HG03135 (cell line): ENCODE measurements at regions not wholly inside any gene's neighbourhood (a gene's known extent, or its start where the extent isn't known, plus 50 kb on each side); places are given as distances from the start of the nearest gene placed in this dataset.

Experiments
- ATAC-seq: cut with Tn5 transposase; IDR thresholded peaks from one replicate; pipeline ENCODE4 v1.9.1; 2021; ENCODE audit warnings: mild to moderate bottlenecking, moderate library complexity; ENCODE audit not compliant: unreplicated experiment

DNA sequence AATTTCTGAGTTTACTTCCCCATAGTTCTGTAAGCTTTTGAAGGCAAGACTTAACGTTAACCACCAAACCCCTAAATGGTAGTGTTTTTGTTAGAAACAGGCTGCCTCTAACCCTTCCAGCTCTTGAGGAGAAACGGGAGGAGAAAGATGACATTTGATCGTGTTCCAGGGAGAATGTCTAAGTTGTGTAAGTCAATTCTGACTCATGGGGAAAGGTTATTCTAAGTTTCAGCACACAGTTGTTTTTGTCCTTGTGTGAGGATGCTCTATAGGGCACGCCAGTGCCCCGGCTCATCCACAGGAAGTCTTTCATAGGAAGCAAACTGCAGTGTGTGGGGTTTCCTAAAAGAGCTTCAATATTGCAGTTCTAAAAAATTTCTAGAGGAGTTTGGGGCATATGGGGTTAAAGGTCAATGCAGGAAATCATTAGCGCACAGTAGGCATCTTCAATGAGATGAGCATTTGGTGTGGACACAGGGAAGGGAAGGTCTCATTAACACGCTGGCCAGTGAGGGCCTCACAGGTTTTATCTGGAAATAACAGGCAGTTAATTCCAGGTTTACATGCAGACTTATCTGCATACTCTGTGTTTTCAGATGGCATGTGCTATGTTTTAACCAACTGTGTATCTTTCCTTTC is 638.2 kb upstream of the IGFBP3 start:
- no peak for ATAC-seq

DNA sequence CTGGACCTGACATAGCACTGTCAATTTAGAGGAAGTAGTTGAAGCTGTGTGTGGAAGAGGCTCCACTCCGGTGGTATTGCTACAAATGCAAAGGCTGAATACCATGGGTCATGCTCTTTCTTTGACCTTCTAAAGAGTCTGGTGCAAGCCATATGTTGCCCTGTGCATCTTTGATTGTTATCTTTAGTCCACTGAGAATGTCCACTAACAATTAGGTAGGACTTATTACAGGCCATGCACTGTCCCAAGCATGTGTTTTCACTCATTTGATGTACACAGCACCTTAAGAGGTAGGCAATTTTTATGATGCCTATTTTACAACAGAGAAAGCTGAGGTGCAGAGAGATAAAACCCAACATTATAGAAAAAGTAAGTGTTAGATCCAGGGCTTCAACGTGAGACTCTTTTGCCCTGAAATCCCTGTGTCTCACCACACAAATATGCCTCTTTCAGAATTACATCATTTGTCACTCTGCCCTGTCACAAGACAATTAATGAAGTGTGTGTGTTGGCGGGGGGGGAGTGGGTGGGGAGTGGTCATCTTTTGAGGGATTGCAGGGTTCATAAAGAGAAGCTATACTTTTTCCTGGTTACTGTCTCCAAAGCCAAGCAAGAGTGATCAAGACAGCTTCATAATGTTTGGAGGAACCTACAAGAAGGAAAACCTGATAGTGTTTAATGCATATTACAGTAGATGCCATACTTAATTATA is 637.6 kb upstream of the IGFBP3 start:
- ATAC-seq = no peak

DNA sequence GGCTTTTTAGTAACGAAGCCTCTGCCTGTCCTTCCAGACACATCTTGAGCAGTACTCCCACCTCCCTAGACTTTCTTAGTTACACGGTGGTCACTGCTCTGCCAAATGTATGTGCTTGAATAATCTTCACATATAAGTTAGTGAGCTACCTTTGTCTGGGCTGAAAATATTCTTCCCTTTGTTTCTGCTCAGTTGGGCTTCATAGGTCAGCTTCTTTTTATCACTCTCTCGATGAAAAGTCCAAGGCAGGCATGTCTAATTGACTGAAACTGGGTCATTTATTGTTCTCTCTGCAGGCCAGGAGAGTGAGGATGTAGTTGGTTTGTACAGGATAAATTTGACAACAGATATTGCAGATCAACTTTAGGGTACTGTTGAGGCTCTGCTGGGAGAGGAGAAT is 636.7 kb upstream of the IGFBP3 start:
- ATAC-seq = no peak

GRCh38 chr7:46557295-46557711 is 636.2 kb upstream of the IGFBP3 start:
- no peak for ATAC-seq

DNA sequence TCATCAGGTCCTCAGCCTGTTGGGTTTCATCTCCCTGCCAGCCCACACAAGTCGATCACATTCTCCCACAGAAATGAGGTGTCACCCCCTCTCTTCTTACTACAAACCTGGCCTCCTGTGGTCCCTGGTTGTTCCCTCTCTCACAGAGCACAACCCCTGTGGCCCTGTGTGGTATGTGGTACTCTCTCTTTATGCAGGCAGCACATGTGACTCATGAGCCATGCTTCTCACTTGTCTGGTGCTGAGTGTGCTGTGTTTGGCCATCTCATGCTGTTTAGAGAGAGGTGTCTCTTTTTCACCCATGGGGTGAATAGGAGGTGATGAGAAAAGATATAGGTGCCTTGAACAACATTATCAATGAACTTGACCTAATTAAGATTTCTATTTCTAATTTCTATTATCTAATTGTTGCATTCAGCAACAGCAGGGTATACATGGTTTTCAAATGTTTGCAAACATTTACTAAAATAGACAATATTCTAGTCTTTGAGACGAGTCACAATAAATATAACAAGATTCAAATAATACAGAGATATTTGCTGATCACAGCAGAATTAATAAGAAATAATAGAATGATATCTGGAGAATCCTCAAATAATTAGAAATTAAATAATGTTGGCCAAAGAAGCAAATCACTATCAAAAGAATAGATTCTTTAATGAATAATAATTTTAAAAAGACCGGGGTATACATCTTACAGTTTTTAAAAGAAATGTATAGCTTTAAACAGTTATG is 633.8 kb upstream of the IGFBP3 start:
- ATAC-seq = no peak

DNA sequence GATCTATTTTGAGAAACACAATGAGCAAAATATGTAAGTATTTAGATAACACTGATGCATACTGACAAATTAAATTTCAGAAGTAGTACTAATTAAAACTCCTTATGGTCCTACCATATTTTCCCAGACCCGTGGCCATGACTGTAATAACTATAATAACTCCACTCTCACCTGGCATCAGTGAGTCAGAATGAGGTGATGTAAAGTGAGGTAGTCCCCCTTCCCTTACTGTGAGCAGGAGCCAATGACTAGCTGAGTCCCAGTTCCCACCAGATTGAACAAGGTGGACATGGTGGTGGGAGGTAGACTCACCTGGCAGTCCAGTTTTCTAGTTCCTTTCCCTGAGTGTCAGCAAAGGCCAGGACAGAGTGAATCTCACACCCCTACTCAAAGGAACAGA is 630.5 kb upstream of the IGFBP3 start:
- no peak for ATAC-seq

- no peak for ATAC-seq
Measured at GRCh38 chr7:46550864-46551263, 629.8 kb upstream of the IGFBP3 start.

DNA sequence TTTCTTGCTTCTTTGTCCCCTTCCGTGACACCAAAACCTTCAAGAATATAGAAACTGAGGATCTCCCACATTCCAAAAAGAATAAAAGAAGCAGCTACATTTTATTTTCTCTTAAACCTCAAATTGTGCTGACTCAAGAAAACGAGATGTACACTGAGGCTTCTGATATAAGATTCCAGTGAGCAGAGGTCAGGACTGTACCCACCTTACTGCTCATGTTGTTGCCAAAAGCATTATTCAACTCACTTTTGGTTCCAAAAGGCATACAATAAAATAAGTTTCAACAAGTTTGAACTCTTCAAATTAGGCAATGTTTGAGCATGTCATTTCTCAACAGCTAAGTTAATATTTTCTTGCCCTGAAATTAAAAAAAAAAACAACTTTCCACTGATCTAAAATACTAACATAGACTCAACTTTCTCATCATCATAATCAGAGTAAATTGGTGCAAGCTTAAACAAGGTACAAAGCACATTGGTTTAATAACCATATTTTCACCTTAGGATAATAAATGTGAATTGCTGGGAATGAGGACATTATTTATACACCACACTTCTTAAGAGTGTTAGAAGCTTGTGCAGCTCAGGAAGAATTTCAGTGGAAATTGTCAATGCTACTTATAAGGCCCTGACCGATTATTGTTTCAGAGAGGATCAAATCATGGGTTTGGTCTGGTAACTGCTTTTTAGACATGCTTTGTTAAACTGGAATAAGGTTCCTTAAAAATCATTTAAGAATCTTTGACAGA is 629.0 kb upstream of the IGFBP3 start:
- no peak for ATAC-seq

DNA sequence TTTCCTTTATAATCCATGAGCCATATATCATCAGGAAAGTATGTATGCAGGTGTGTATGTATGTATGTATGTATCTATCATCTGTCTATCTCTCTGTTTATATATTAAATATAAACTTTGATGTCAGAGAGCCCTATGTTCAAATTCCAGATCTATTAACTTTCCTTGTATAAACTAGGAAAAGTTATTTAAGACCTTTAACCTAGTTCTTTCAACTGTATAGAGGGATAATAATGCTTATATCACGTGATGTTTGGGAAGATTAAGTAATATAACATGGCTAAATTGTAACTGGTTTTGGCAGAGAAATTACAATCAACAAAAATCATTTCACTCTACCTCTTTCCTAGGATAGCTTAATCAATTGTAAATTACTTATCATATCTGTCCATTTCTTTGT is 628.3 kb upstream of the IGFBP3 start:
- ATAC-seq = no peak

DNA sequence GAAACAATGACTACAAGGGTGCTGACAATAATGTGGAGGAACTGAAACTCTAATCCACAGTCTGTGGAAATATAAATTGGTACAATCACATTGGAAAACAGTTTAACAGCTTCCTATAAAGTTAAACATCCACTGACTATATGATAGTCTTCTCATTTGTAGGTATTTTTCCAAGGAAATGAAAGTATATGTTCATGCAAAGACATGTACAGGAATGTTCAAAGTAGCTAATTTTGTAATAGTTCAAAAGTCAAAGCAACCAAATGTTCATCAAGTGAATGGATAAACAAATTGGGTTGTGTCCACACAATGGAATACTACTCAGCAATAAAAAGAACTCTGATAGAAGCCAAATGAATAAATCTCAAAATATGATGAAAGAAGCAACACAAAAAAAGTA is 626.0 kb upstream of the IGFBP3 start:
- no peak for ATAC-seq

DNA sequence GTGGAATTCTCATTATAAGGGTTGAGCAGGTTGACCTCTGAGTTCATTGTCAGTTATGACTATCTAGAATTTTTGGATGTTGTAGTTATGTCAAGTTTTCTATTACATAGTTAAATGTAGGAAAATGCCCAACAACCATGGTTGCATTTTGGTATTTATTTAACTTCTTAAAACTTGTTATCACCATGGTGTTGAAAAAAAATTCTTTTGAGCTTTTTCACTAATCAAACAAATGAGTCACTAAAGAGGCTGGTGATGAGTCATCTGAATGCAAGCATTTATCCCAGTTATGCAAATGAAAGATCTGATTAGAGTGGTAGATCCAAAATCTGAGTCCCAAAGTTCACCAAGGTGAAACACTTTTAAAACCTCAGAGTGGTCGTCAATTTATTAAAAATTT is 624.7 kb upstream of the IGFBP3 start:
- ATAC-seq = no peak

- ATAC-seq = no peak
Measured at GRCh38 chr7:46544396-46545008, 623.4 kb upstream of the IGFBP3 start.

DNA sequence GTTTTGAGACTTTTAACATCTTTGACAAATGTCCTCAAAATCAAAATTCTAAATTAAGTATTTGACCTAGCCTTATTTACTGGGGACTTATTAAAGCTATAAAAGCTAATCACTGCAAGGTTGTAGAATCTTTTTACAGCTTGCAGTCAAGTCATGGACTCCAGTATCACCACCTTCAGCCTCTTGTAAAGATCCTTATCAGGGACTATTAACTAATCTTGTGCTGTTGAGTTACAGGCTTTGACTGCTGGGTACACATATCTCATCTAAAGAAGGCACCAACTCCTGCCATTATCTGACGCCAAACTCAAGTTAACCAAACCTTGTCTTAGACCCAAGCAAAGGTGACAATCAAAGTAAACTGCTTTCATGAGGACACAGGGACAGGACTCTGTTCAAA is 621.0 kb upstream of the IGFBP3 start:
- no peak for ATAC-seq

DNA sequence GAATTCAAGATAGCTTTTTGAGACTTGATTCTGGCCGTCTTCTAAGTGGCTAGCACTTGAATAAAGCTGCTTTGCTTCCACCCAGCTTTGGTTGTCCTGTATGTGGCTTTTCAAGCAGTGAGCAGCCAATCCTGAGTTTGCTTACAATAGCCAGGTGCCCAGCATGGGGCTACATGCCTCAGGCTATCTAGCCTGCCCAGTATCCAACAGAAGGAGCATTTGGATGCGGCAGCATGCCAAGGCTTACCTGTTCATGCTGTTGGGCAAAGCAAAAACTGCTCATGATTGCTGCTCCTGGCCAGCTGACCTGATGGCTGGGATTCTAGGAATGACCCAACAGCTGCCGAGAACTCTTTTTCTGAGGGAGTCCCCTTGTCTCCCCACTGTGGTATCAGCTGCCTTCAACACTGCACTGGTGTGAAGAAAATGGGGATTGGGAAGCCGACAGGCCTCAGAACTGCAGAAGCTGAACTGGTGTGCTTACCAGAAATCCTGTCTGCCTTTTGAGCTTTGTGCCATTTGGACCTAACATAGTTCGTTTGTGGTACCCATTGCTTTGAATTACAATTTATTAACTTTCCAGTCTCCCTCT is 618.9 kb upstream of the IGFBP3 start:
- no peak for ATAC-seq

- ATAC-seq = no peak
Measured at GRCh38 chr7:46537191-46537905, 616.3 kb upstream of the IGFBP3 start.

DNA sequence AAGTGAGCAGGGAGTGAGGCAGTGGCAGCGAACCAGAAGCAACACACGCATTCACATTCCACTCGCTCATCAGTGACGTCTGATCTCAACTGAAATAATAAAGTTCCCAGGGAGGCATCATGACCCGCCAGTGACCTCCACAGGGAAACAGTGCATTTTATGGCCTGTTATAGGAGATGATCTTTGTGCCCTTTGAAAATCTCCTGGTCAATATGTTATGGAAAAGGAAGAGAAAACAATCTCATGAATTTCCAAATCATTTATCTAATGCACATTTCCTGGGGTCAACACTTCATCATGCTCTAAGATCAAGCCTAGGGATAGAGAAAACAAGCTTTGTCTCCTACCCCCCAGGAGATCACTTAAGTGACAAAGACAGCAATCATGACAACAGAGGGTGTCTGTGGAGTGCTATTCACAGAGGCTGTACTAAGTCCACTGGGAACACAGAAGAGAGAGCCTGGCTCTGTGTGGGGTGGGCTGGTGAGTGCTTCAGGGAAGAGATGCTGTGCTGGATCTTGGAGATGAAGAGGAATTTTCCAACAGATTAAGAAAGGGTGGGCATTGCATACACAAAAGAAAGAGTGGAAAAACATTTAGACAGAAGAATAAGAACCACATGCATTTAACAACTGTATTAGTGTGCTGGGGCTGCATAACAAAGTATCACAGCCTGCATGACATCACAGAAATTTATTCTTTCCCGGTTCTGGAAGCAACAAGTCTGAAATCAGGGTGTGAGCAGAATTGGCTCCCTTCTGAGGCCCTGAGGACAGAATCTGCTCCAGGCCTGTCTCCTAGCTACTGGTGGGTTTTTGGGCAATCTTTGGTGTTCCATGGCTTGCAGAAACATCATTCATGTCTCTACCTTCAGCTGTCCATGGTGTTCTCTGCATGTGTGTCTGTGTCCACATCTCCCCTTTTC is 613.9 kb upstream of the IGFBP3 start:
- ATAC-seq = no peak

DNA sequence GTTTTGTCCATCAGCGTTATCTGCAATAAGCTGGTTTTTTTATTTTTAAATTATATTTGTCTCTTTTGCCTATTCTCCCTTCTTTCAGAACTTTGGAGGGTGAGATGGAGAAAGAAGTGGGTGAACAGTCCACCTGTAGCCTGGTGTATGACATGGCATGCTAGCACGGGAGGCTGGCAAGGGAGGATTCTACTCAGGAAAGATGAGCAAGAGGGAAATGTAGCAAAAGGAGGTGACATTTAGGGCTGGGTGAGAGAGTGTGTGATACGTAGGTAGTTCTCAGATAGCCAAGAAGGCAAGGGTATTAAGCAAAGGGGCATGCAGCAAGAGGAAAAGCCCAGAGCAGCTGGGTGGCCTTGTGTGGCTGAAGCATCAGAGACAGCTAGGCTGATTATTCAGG is 612.9 kb upstream of the IGFBP3 start:
- ATAC-seq = no peak

GRCh38 chr7:46532571-46532970 is 611.5 kb upstream of the IGFBP3 start:
- ATAC-seq = no peak
